NOMO-1 treated with DMSO at 0.1 percent for 48 hours (cell line): ENCODE measurements at regions not wholly inside any gene's neighbourhood (a gene's known extent, or its start where the extent isn't known, plus 50 kb on each side); places are given as distances from the start of the nearest gene placed in this dataset.
A peak's percentile ranks its signal among the peaks of the same experiment; 100 is the strongest.
"Not testable (repeated sequence)": the region's sequence is repeated elsewhere in the genome, so short reads cannot be mapped to it uniquely, and the experiment has no call there.

Source experiments
- DNase-seq: peaks from one replicate; lab custom pipeline; 2025; ENCODE audit not compliant: unreplicated experiment; lab: John Stamatoyannopoulos, UW

GRCh38 chr1:100791586-100791985, 72.0 kb downstream of the VCAM1 start:
- DNase-seq = peak; percentile 14

- no peak for DNase-seq
These were observed 74.1 kb downstream of the VCAM1 start for GRCh38 chr1:100793659-100794058.

- no peak for DNase-seq
These were observed 75.5 kb downstream of the VCAM1 start for GRCh38 chr1:100794748-100795645.

- no peak for DNase-seq
These were observed 76.1 kb downstream of the VCAM1 start for GRCh38 chr1:100795646-100795985.

- DNase-seq = no peak
These were observed 76.5 kb downstream of the VCAM1 start for GRCh38 chr1:100796046-100796445.

GRCh38 chr1:100799548-100799947, 80.0 kb downstream of the VCAM1 start:
- DNase-seq = no peak

GRCh38 chr1:100799954-100800612, 80.5 kb downstream of the VCAM1 start:
- DNase-seq = no peak

GRCh38 chr1:100801256-100801655, 81.7 kb downstream of the VCAM1 start:
- not testable (repeated sequence) for DNase-seq

- DNase-seq = not testable (repeated sequence)
These were observed 83.7 kb downstream of the VCAM1 start for GRCh38 chr1:100803280-100803679.

- DNase-seq = no peak
These were observed 87.1 kb downstream of the VCAM1 start for GRCh38 chr1:100806601-100807000.

- DNase-seq = no peak
These were observed 84.3 kb downstream of the EXTL2 start for GRCh38 chr1:100810360-100810759.

- DNase-seq = no peak
These were observed 82.8 kb downstream of the EXTL2 start for GRCh38 chr1:100811808-100812207.

GRCh38 chr1:100814938-100815337, 79.7 kb downstream of the EXTL2 start:
- DNase-seq = peak; percentile 10

- DNase-seq = no peak
These were observed 78.6 kb downstream of the EXTL2 start for GRCh38 chr1:100816049-100816448.

GRCh38 chr1:100820195-100820594, 74.4 kb downstream of the EXTL2 start:
- not testable (repeated sequence) for DNase-seq

GRCh38 chr1:100821919-100822318, 72.7 kb downstream of the EXTL2 start:
- not testable (repeated sequence) for DNase-seq
